Fibroblast of lung (primary cell): ENCODE measurements at regions not wholly inside any gene's neighbourhood (a gene's known extent, or its start where the extent isn't known, plus 50 kb on each side); places are given as distances from the start of the nearest gene placed in this dataset.
A peak's percentile ranks its signal among the peaks of the same experiment; 100 is the strongest.
"Not testable (repeated sequence)": the region's sequence is repeated elsewhere in the genome, so short reads cannot be mapped to it uniquely, and the experiment has no call there.

Experiments used
- DNase-seq, 2 donors: peaks; one replicate each; pipeline versions ENCODE4 v3.0.0 to v3.0.0-alpha.2; 2010; ENCODE audit warnings: low read depth in 2 of 2
- H2AFZ ChIP-seq: 2 replicates; pipeline ENCODE4 v1.5.1; 2012; ENCODE audit warnings: low read length, control low read depth, inconsistent platforms
- H3K27ac ChIP-seq: 2 replicates; pipeline ENCODE4 v1.5.1; 2011; ENCODE audit warnings: low read length, control low read depth; ENCODE audit not compliant: insufficient read depth
- H3K27me3 ChIP-seq: 2 replicates; pipeline ENCODE4 v1.5.1; 2011; ENCODE audit warnings: mild to moderate bottlenecking, low read length; ENCODE audit not compliant: control insufficient read depth, insufficient read depth
- H3K36me3 ChIP-seq: 2 replicates; pipeline ENCODE4 v1.5.1; 2011; ENCODE audit warnings: low read length; ENCODE audit not compliant: control insufficient read depth, insufficient read depth
- H3K4me1 ChIP-seq: 2 replicates; pipeline ENCODE4 v1.5.1; 2011; ENCODE audit warnings: low read length; ENCODE audit not compliant: control insufficient read depth, insufficient read depth; ENCODE audit errors: extremely low read depth
- H3K4me2 ChIP-seq: 2 replicates; pipeline ENCODE4 v1.5.1; 2011; ENCODE audit warnings: low read length, control low read depth; ENCODE audit not compliant: insufficient read depth; ENCODE audit errors: extremely low read depth
- H3K4me3 ChIP-seq, 4 experiments: fragments of 200-600 bp in 1 of 4; sonication (generic) in 1 of 4; replicated peaks in 1 of 4; 2 replicates each; pipeline ENCODE4 v1.5.1; 2011 to 2016; ENCODE audit warnings: low read length in 4 of 4, low read depth in 3 of 4, mild to moderate bottlenecking in 3 of 4, control low read depth in 2 of 4, inconsistent platforms in 1 of 4, mixed read lengths in 1 of 4; ENCODE audit not compliant: insufficient read depth in 1 of 4; ENCODE audit errors: control extremely low read depth in 1 of 4
- H3K79me2 ChIP-seq: 2 replicates; pipeline ENCODE4 v1.5.1; 2012; ENCODE audit warnings: mild to moderate bottlenecking, low read length, inconsistent platforms; ENCODE audit not compliant: control insufficient read depth, insufficient read depth
- H3K9ac ChIP-seq: 2 replicates; pipeline ENCODE4 v1.5.1; 2011; ENCODE audit warnings: mild to moderate bottlenecking, low read length, control low read depth; ENCODE audit not compliant: insufficient read depth
- H3K9me3 ChIP-seq: 2 replicates; pipeline ENCODE4 v1.5.1; 2012; ENCODE audit warnings: low read depth, low read length; ENCODE audit not compliant: control insufficient read depth, insufficient read depth
- H4K20me1 ChIP-seq: 2 replicates; pipeline ENCODE4 v1.5.1; 2011; ENCODE audit warnings: low read length; ENCODE audit not compliant: control insufficient read depth, insufficient read depth; ENCODE audit errors: extremely low read depth
- CTCF ChIP-seq, 2 donors: IDR thresholded peaks in 1 of 2; conservative IDR thresholded peaks in 1 of 2; 1 replicate in 1 of 2; 2 replicates in 1 of 2; pipeline ENCODE4 v1.5.1; 2011 to 2012; ENCODE audit warnings: low read length in 2 of 2, control low read depth in 1 of 2, inconsistent platforms in 1 of 2, low read depth in 1 of 2, mild to moderate bottlenecking in 1 of 2
- EZH2 ChIP-seq: IDR thresholded peaks from 2 replicates; pipeline ENCODE4 v1.5.1; 2012; ENCODE audit warnings: low read length, control low read depth, mild to moderate bottlenecking; ENCODE audit errors: missing control alignments

DNA sequence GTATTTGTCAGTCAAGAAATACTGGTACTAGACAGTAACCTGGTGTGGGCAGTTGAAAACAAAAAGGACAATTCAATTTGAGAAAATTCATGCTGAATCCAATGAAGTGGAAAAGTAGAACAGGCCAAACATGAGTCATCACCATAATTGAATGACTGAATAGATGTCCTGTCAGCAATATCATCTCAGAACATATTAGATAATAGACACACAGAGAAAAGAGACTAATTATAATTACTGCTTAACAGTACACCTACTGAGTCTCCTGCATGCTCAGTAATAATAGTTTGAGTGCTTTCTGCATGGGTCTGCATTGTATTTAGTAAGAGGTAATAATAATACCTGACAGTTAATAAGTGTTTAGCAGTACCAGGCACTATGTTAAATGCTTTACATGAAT lies 138.6 kb upstream of the ZC3H15 start:
- Histone ChIP-seq H3K36me3 (no peaks in the 10 kb centered on the region), H3K4me2 (no peak overlapping the region), H4K20me1 (no peaks in the 10 kb centered on the region), H3K4me1 (no peaks in the 10 kb centered on the region), H3K79me2 (no peaks in the 10 kb centered on the region), H3K9me3 (no peaks in the 10 kb centered on the region), H3K4me3 (no peak overlapping the region), H3K27ac (no peak overlapping the region), H3K27me3 (no peaks in the 10 kb centered on the region), H3K9ac (no peak overlapping the region), H2AFZ (no peak overlapping the region)
- TF ChIP-seq EZH2 (no peak), CTCF (conservative IDR thresholded peaks at IDR 0.05 in 1 of 2, IDR thresholded peaks at IDR 0.05 in 1 of 2; ENCODE audit: low read depth in 1 of 2, low read length in 2 of 2) (no peak)
- DNase-seq: peak in 1 of 2 donors; percentile 51

DNA sequence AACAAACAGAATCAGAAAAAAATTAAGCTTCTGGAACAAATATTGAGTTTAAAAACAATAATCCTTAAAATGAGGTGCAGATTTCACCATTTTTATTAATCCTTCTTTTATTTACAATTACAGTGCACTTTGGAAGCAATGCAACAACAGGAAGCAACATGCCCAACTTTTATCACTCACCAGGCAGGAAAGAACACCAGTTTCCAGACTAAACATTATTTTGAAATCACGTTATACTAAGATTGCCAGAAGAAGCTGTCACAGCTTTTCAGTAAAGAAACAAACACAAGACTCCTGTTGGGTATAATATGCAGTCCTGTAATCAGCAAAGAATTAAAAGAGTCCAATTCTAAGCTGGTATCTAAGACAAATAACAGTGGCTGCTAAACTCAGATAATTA lies 137.9 kb upstream of the ZC3H15 start:
- no peaks in the 10 kb centered on the region for H3K36me3 ChIP-seq
- H3K79me2 ChIP-seq: no peaks in the 10 kb centered on the region
- H3K27me3 ChIP-seq: no peaks in the 10 kb centered on the region
- no peak overlapping the region for H3K4me3 ChIP-seq
- H3K9me3 ChIP-seq: no peaks in the 10 kb centered on the region
- H3K27ac ChIP-seq: no peak overlapping the region
- no peak overlapping the region for H2AFZ ChIP-seq
- no peak for TF ChIP-seq CTCF (conservative IDR thresholded peaks at IDR 0.05 in 1 of 2, IDR thresholded peaks at IDR 0.05 in 1 of 2; ENCODE audit: low read depth in 1 of 2, low read length in 2 of 2)
- TF ChIP-seq EZH2: no peak
- H3K4me1 ChIP-seq: no peaks in the 10 kb centered on the region
- no peak overlapping the region for H3K9ac ChIP-seq
- peak; percentile 1 to 16 for DNase-seq
- H4K20me1 ChIP-seq: no peaks in the 10 kb centered on the region
- no peak overlapping the region for H3K4me2 ChIP-seq

GRCh38 chr2:186349508-186349907 lies 136.6 kb upstream of the ZC3H15 start:
- no peaks in the 10 kb centered on the region for H3K27me3 ChIP-seq
- no peak overlapping the region for H3K9ac ChIP-seq
- no peak overlapping the region for H3K4me3 ChIP-seq
- H3K4me2 ChIP-seq: no peak overlapping the region
- H3K27ac ChIP-seq: no peak overlapping the region
- peak; percentile 91 to 95 for DNase-seq
- TF ChIP-seq CTCF (conservative IDR thresholded peaks at IDR 0.05 in 1 of 2, IDR thresholded peaks at IDR 0.05 in 1 of 2; ENCODE audit: low read depth in 1 of 2, low read length in 2 of 2) (no peak), EZH2 (no peak)
- no peaks in the 10 kb centered on the region for H4K20me1 ChIP-seq
- no peaks in the 10 kb centered on the region for H3K9me3 ChIP-seq
- H3K4me1 ChIP-seq: no peaks in the 10 kb centered on the region
- no peaks in the 10 kb centered on the region for H3K79me2 ChIP-seq
- H2AFZ ChIP-seq: no peak overlapping the region
- H3K36me3 ChIP-seq: no peaks in the 10 kb centered on the region

GRCh38 chr2:186354160-186354559 lies 131.9 kb upstream of the ZC3H15 start:
- H3K9me3 ChIP-seq, H3K4me3 ChIP-seq, H3K4me1 ChIP-seq, H3K9ac ChIP-seq, H3K36me3 ChIP-seq, H3K27me3 ChIP-seq, DNase-seq, H3K4me2 ChIP-seq, H4K20me1 ChIP-seq, H3K79me2 ChIP-seq, H2AFZ ChIP-seq, H3K27ac ChIP-seq: not testable (repeated sequence)
